Retinal pigment epithelial cell (primary cell): ENCODE measurements at regions not wholly inside any gene's neighbourhood (a gene's known extent, or its start where the extent isn't known, plus 50 kb on each side); places are given as distances from the start of the nearest gene placed in this dataset.
A peak's percentile ranks its signal among the peaks of the same experiment; 100 is the strongest.

Experiments used
- DNase-seq: peaks from one replicate; pipeline ENCODE4 v3.0.0-alpha.2; 2010; ENCODE audit warnings: low read depth
- H3K4me3 ChIP-seq: 2 replicates; pipeline ENCODE4 v1.5.1; 2011; ENCODE audit warnings: mild to moderate bottlenecking, low read length, control low read depth, moderate library complexity
- CTCF ChIP-seq: conservative IDR thresholded peaks from 2 replicates; pipeline ENCODE4 v1.5.1; 2011; ENCODE audit warnings: low read depth, low read length, control low read depth, inconsistent platforms

- DNase-seq: no peak
- H3K4me3 ChIP-seq: no peak overlapping the region
- no peak for TF ChIP-seq CTCF
These were observed 61.8 kb upstream of the PABPC3 start for GRCh38 chr13:25034173-25034572.

DNA sequence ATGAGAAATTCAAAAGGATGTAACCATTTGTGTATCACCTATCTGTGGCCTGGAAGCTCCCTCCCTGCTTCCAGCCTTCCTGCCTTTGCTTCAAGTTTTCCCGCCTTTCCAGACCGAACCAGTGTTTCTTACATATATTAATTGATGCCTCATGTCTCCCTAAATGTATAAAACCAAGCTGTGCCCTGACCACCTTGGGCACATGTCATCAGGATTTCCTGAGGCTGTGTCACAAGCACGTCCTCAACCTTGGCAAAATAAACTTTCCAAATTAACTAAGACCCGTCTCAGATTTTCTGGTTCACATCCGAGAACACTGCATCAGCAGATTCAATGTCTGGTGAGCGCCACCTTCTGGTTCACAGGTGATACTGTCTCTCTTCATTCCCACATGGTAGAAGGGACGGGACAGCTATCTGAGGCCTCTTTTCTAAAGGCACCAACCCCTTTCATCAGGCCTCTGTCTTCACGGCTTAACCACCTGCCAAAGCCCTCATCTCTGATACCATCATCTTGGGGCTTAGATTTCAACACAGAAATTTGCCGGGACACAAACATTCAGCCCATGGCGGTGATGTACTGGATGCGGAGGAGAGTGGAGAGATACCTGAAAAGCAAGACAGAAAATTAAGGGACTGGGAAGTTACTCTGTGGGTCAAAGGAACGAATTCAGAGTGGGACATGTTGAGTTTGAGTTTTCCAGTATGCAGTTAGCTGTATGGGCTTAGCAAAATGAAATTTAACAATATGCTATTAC is 58.7 kb upstream of the PABPC3 start:
- peak; percentile 22 for DNase-seq
- TF ChIP-seq CTCF: peak; percentile 81
- no peak overlapping the region for H3K4me3 ChIP-seq

GRCh38 chr13:25042151-25042865 is 53.6 kb upstream of the PABPC3 start:
- no peak for TF ChIP-seq CTCF
- DNase-seq: no peak
- no peak overlapping the region for H3K4me3 ChIP-seq

- no peak for TF ChIP-seq CTCF
- H3K4me3 ChIP-seq: no peak overlapping the region
- DNase-seq: no peak
These were observed 51.9 kb upstream of the PABPC3 start for GRCh38 chr13:25044071-25044470.
